H1 (cell line): ENCODE measurements at regions not wholly inside any gene's neighbourhood (a gene's known extent, or its start where the extent isn't known, plus 50 kb on each side); places are given as distances from the start of the nearest gene placed in this dataset.

Experiments used
- CTCF ChIA-PET: fragments of 300-600 bp; sonication (Branson Sonifier 250); formaldehyde crosslinking; loops from one replicate; lab custom pipeline; 2021; ENCODE audit not compliant: partially characterized antibody; lab: Charles Lee
- POLR2A ChIA-PET: fragments of 300-600 bp; sonication (Branson Sonifier 250); formaldehyde crosslinking; loops from one replicate; lab custom pipeline; 2021; ENCODE audit warnings: inconsistent platforms; ENCODE audit not compliant: partially characterized antibody; lab: Charles Lee
- DNase-seq, 2 experiments: peaks; one replicate each; pipeline versions ENCODE4 v3.0.0 to v3.0.0-alpha.2; 2010 to 2022; ENCODE audit warnings: low spot score in 2 of 2, low read depth in 1 of 2, mixed read lengths in 1 of 2
- FAIRE-seq: peaks from 2 replicates; lab custom pipeline; 2011; peaks lifted over from hg19 to GRCh38; lab: Jason Lieb, UNC
- H2AFZ ChIP-seq: 2 replicates; pipeline ENCODE4 v1.8.1; 2012; ENCODE audit warnings: low read length, inconsistent platforms
- H2AK5ac ChIP-seq: 2 replicates; pipeline ENCODE4 v1.6.1; 2013; ENCODE audit warnings: low read depth, low read length
- H2BK120ac ChIP-seq: replicated peaks from 2 replicates; pipeline ENCODE3; 2013; ENCODE audit warnings: low read depth, low read length, inconsistent platforms
- H2BK12ac ChIP-seq: 2 replicates; pipeline ENCODE4 v1.6.1; 2013; ENCODE audit warnings: low read depth, low read length
- H2BK15ac ChIP-seq: 2 replicates; pipeline ENCODE4 v1.6.1; 2013; ENCODE audit warnings: low read length
- H2BK20ac ChIP-seq: 2 replicates; pipeline ENCODE4 v1.6.1; 2013; ENCODE audit warnings: low read length
- H2BK5ac ChIP-seq: 2 replicates; pipeline ENCODE4 v1.6.1; 2013; ENCODE audit warnings: low read depth, low read length
- H3K14ac ChIP-seq: 2 replicates; pipeline ENCODE4 v1.6.1; 2013; ENCODE audit warnings: inconsistent platforms; ENCODE audit not compliant: insufficient read length
- H3K18ac ChIP-seq: 2 replicates; pipeline ENCODE4 v1.6.1; 2013; ENCODE audit warnings: low read length; ENCODE audit errors: extremely low read depth
- H3K23ac ChIP-seq: 2 replicates; pipeline ENCODE4 v1.6.1; 2013; ENCODE audit warnings: inconsistent platforms; ENCODE audit not compliant: insufficient read length
- H3K23me2 ChIP-seq: 2 replicates; pipeline ENCODE4 v1.6.1; 2013; ENCODE audit warnings: low read depth, low read length
- H3K27ac ChIP-seq: 2 replicates; pipeline ENCODE4 v1.6.1; 2011; ENCODE audit warnings: low read depth, low read length, inconsistent platforms
- H3K27me3 ChIP-seq, 4 experiments: replicated peaks in 1 of 4; 1 replicate in 1 of 4; 2 replicates in 3 of 4; pipeline versions ENCODE4 v1.6.1 to v1.8.1; 2011 to 2013; ENCODE audit warnings: low read length in 3 of 4, mild to moderate bottlenecking in 3 of 4, inconsistent platforms in 2 of 4, mixed read lengths in 2 of 4, moderate library complexity in 1 of 4; ENCODE audit not compliant: control insufficient read depth in 3 of 4, insufficient read depth in 3 of 4; ENCODE audit errors: extremely low read depth in 1 of 4
- H3K36me3 ChIP-seq, 4 experiments: 2 replicates each; pipeline versions ENCODE4 v1.6.1 to v1.8.1; 2011 to 2013; ENCODE audit warnings: mild to moderate bottlenecking in 4 of 4, low read length in 3 of 4, moderate library complexity in 2 of 4, control low read depth in 1 of 4, inconsistent platforms in 1 of 4; ENCODE audit not compliant: insufficient read depth in 4 of 4, control insufficient read depth in 2 of 4
- H3K4ac ChIP-seq: replicated peaks from 2 replicates; pipeline ENCODE3; 2013; ENCODE audit warnings: low read length, low read depth, mixed read lengths, inconsistent platforms; ENCODE audit not compliant: insufficient read length
- H3K4me1 ChIP-seq, 4 experiments: replicated peaks in 1 of 4; 1 replicate in 1 of 4; 2 replicates in 3 of 4; pipeline versions ENCODE4 v1.6.1 to v1.8.1; 2011 to 2013; ENCODE audit warnings: low read length in 3 of 4, inconsistent platforms in 2 of 4, mixed read lengths in 1 of 4; ENCODE audit not compliant: insufficient read depth in 4 of 4, control insufficient read depth in 3 of 4
- H3K4me2 ChIP-seq, 2 experiments: 2 replicates each; pipeline versions ENCODE4 v1.6.1 to v1.8.1; 2011 to 2013; ENCODE audit warnings: low read depth in 2 of 2, low read length in 2 of 2, control low read depth in 1 of 2, inconsistent platforms in 1 of 2, mild to moderate bottlenecking in 1 of 2; ENCODE audit not compliant: insufficient read depth in 1 of 2
- H3K4me3 ChIP-seq, 4 experiments: fragments of 200-600, 300-600 bp in 1 of 4; sonication (generic), shearing (Covaris generic), sonication (Bioruptor Twin) in 1 of 4; 2 replicates each; pipeline versions ENCODE4 v1.5.1 to v1.8.1; 2011 to 2016; ENCODE audit warnings: low read length in 4 of 4, low read depth in 3 of 4, control low read depth in 2 of 4, inconsistent platforms in 2 of 4, mild to moderate bottlenecking in 2 of 4, mixed read lengths in 1 of 4, moderate library complexity in 1 of 4; ENCODE audit not compliant: insufficient read depth in 2 of 4; ENCODE audit errors: extremely low read depth in 1 of 4
- H3K56ac ChIP-seq: replicated peaks from 2 replicates; pipeline ENCODE3; 2013; ENCODE audit warnings: low read depth, mild to moderate bottlenecking, mixed read lengths, low read length, inconsistent platforms; ENCODE audit not compliant: insufficient read length
- H3K79me1 ChIP-seq: 2 replicates; pipeline ENCODE4 v1.6.1; 2013; ENCODE audit warnings: low read depth, low read length, control low read depth
- H3K79me2 ChIP-seq, 2 experiments: 2 replicates each; pipeline versions ENCODE4 v1.6.1 to v1.8.1; 2012 to 2013; ENCODE audit warnings: low read length in 2 of 2, mild to moderate bottlenecking in 2 of 2, inconsistent platforms in 1 of 2; ENCODE audit not compliant: insufficient read depth in 2 of 2, control insufficient read depth in 1 of 2
- H3K9ac ChIP-seq, 4 experiments: replicated peaks in 1 of 4; 1 replicate in 1 of 4; 2 replicates in 3 of 4; pipeline versions ENCODE4 v1.6.1 to v1.8.1; 2011 to 2013; ENCODE audit warnings: low read depth in 3 of 4, low read length in 3 of 4, control low read depth in 2 of 4, mild to moderate bottlenecking in 2 of 4, moderate library complexity in 2 of 4, inconsistent platforms in 1 of 4; ENCODE audit errors: extremely low read depth in 1 of 4
- H3K9me3 ChIP-seq, 2 experiments: 2 replicates each; pipeline versions ENCODE4 v1.6.1 to v1.8.1; 2012 to 2013; ENCODE audit warnings: mild to moderate bottlenecking in 2 of 2, moderate library complexity in 2 of 2, control low read depth in 1 of 2, inconsistent platforms in 1 of 2, low read depth in 1 of 2, low read length in 1 of 2, mixed read lengths in 1 of 2; ENCODE audit not compliant: insufficient read depth in 2 of 2
- H4K20me1 ChIP-seq, 2 experiments: replicated peaks in 1 of 2; 2 replicates each; pipeline versions ENCODE3 to v1.8.1; 2011 to 2013; ENCODE audit warnings: inconsistent platforms in 2 of 2, low read length in 2 of 2, mild to moderate bottlenecking in 1 of 2; ENCODE audit not compliant: insufficient read depth in 2 of 2, control insufficient read depth in 1 of 2
- H4K5ac ChIP-seq: 2 replicates; pipeline ENCODE4 v1.6.1; 2013; ENCODE audit warnings: low read length, low read depth, mixed read lengths, inconsistent platforms; ENCODE audit not compliant: insufficient read length
- H4K8ac ChIP-seq: 2 replicates; pipeline ENCODE4 v1.8.0; 2013; ENCODE audit warnings: mild to moderate bottlenecking, moderate library complexity, low read length, inconsistent platforms; ENCODE audit not compliant: insufficient read depth; ENCODE audit errors: extremely low read depth
- H4K91ac ChIP-seq: replicated peaks from 2 replicates; pipeline ENCODE3; 2013; ENCODE audit warnings: low read length, mixed read lengths, inconsistent platforms; ENCODE audit not compliant: insufficient read length
- SIN3A ChIP-seq, 2 experiments: IDR thresholded peaks in 1 of 2; conservative IDR thresholded peaks in 1 of 2; 2 replicates each; pipeline ENCODE4 v1.6.1; 2011 to 2012; ENCODE audit warnings: low read length in 2 of 2, improper control_type of control experiment in 1 of 2, low read depth in 1 of 2, mild to moderate bottlenecking in 1 of 2
- WGBS, 2 experiments: shearing (Covaris generic) in 1 of 2; methylation state at CpG; one replicate each; pipeline versions ENCODE4 v1.1.6 to v1.1.7; 2013 to 2015; ENCODE audit warnings: low lambda C conversion rate in 2 of 2, mixed read lengths in 2 of 2, inconsistent platforms in 1 of 2, low coverage in 1 of 2, missing lambda C conversion rate in 1 of 2; ENCODE audit not compliant: insufficient replicate concordance in 2 of 2, insufficient coverage in 1 of 2, insufficient read length in 1 of 2; ENCODE audit errors: extremely low coverage in 1 of 2, missing lambda C conversion rate in 1 of 2; 5-methylcytosine and 5-hydroxymethylcytosine counted together

DNA sequence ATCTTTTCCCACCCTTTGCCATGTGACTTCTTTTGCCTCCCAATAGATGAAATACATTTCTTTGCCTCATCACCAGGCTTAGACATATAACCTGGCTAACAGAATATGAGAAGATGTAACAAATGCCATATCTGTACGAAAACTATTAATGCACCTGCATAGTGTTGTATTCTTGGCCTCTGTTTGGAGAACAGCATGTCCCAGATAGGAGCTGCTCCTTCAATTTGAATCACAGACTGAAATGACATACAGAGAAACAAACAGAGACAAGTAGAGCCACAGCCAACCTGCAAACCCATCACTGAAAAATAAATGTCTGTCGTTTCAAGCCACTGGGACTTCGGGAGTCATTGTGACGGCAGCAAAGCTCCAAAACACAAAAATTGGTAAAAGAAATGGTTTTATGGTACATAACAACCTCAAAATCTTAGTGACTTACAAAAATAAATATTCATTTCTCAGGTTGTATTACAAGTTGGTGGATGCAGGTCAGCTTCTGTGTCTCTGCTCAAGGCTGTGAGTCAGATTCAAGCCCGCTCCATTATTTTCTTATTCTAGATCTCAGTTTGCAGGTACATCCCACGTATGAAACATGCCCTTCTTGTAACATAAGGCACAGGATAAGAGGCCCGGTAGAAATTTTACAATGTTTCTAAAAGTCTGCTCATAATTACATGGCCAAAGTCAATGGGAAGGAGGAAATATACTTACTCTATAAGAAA, 171.3 kb upstream of the SOX6 start:
- FAIRE-seq (no peak), DNase-seq (no peak)
- POLR2A ChIA-PET, result no interaction called here
- no peaks in the 10 kb centered on the region for H3K79me2 ChIP-seq
- no peak overlapping the region for H3K27ac ChIP-seq
- H2BK120ac ChIP-seq, result no peak overlapping the region
- H3K4me3 ChIP-seq, result no peak overlapping the region
- no peaks in the 10 kb centered on the region for H3K23me2 ChIP-seq
- no peak overlapping the region for H3K56ac ChIP-seq
- H3K9ac ChIP-seq, result no peak overlapping the region
- H3K4me2 ChIP-seq, result no peak overlapping the region
- H3K4ac ChIP-seq, result no peak overlapping the region
- no peaks in the 10 kb centered on the region for H3K4me1 ChIP-seq
- no peak overlapping the region for H4K5ac ChIP-seq
- H2BK15ac ChIP-seq, result no peak overlapping the region
- no peak overlapping the region for H3K14ac ChIP-seq
- no peaks in the 10 kb centered on the region for H3K36me3 ChIP-seq
- no peak overlapping the region for H4K91ac ChIP-seq
- no peak overlapping the region for H2AFZ ChIP-seq
- no peak overlapping the region for H3K18ac ChIP-seq
- H4K8ac ChIP-seq, result no peak overlapping the region
- H2AK5ac ChIP-seq, result no peak overlapping the region
- H3K27me3 ChIP-seq, result no peaks in the 10 kb centered on the region
- H3K23ac ChIP-seq, result no peak overlapping the region
- no peaks in the 10 kb centered on the region for H3K79me1 ChIP-seq
- no peak overlapping the region for H2BK12ac ChIP-seq
- no peak overlapping the region for H2BK20ac ChIP-seq
- H4K20me1 ChIP-seq, result no peaks in the 10 kb centered on the region
- CTCF ChIA-PET, result no interaction called here
- H3K9me3 ChIP-seq, result no peaks in the 10 kb centered on the region
- 91% methylated on average over 7 of the region's 7 CpGs; no CpG with 5 or more reads in 1 of the 2 experiments for WGBS, 2 experiments
- H2BK5ac ChIP-seq, result no peak overlapping the region
- TF ChIP-seq SIN3A (conservative IDR thresholded peaks at IDR 0.05 in 1 of 2, IDR thresholded peaks at IDR 0.05 in 1 of 2; ENCODE audit: low read depth in 1 of 2, low read length in 2 of 2), result no peak
